ENCODE measurements at regions not wholly inside any gene's neighbourhood (a gene's known extent, or its start where the extent isn't known, plus 50 kb on each side); places are given as distances from the start of the nearest gene placed in this dataset.

DNA sequence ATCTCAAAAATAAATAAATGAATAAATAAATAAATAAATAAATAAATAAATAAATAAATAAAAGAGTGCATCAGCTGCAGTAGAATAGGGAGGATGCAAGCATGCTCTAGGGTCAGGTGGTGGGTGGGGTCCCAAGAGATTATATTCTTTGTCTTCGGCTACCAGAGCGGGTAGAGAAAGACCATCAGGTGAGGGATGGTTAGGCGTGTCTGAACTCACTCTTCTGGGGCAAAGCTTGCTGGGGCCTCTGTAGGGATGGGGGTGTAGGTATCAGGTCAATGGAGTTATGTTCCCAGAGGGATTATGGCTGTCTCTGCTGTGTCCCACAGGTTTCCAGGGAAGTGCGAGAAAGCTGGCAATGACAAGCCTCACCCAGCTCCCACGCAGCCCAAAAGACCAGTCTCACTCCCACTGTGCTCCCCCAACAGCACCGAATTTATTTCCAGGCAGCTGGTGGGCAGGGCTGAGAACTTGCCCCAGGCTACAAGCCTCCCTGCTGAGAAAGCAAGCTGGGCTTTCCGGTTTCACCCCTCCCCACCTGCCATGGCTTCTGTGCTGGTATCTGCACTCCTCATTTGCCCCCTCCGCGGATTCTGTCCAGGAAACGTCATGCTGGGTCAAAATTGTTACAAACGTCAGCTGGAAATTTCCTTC lies 180.8 kb downstream of the LURAP1L start:
- TF ChIP-seq, protein P1, sequence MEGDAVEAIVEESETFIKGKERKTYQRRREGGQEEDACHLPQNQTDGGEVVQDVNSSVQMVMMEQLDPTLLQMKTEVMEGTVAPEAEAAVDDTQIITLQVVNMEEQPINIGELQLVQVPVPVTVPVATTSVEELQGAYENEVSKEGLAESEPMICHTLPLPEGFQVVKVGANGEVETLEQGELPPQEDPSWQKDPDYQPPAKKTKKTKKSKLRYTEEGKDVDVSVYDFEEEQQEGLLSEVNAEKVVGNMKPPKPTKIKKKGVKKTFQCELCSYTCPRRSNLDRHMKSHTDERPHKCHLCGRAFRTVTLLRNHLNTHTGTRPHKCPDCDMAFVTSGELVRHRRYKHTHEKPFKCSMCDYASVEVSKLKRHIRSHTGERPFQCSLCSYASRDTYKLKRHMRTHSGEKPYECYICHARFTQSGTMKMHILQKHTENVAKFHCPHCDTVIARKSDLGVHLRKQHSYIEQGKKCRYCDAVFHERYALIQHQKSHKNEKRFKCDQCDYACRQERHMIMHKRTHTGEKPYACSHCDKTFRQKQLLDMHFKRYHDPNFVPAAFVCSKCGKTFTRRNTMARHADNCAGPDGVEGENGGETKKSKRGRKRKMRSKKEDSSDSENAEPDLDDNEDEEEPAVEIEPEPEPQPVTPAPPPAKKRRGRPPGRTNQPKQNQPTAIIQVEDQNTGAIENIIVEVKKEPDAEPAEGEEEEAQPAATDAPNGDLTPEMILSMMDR (IDR thresholded peaks at IDR 0.05) = no peak
- no peak for TF ChIP-seq EZH2phosphoT487 (IDR thresholded peaks at IDR 0.05)
